Hepatocyte (in vitro differentiated cells): ENCODE measurements at regions not wholly inside any gene's neighbourhood (a gene's known extent, or its start where the extent isn't known, plus 50 kb on each side); places are given as distances from the start of the nearest gene placed in this dataset.
"Not testable (repeated sequence)": the region's sequence is repeated elsewhere in the genome, so short reads cannot be mapped to it uniquely, and the experiment has no call there.

Source experiments
- DNase-seq: peaks from one replicate; pipeline ENCODE4 v3.0.0-alpha.2; 2016; ENCODE audit warnings: low spot score
- H2AFZ ChIP-seq: fragments of 200-600 bp; sonication (generic); 2 replicates; pipeline ENCODE4 v1.6.0; 2016; ENCODE audit warnings: antibody characterized with exemption, mild to moderate bottlenecking
- H3K27ac ChIP-seq: fragments of 200-600 bp; sonication (generic); 2 replicates; pipeline ENCODE4 v1.5.1; 2016; ENCODE audit warnings: mild to moderate bottlenecking
- H3K27me3 ChIP-seq: fragments of 200-600 bp; sonication (generic); 2 replicates; pipeline ENCODE4 v1.6.1; 2016
- H3K36me3 ChIP-seq: fragments of 200-600 bp; sonication (generic); replicated peaks from 2 replicates; pipeline ENCODE4 v1.5.1; 2016; ENCODE audit warnings: low read depth; ENCODE audit not compliant: insufficient read depth
- H3K4me1 ChIP-seq: fragments of 200-600 bp; sonication (generic); 2 replicates; pipeline ENCODE4 v1.5.1; 2016; ENCODE audit warnings: mild to moderate bottlenecking, moderate library complexity; ENCODE audit not compliant: insufficient read depth
- H3K4me2 ChIP-seq: fragments of 200-600 bp; sonication (generic); 2 replicates; pipeline ENCODE4 v1.6.0; 2016
- H3K4me3 ChIP-seq: fragments of 200-600 bp; sonication (generic); 2 replicates; pipeline ENCODE4 v1.5.1; 2016; ENCODE audit warnings: mild to moderate bottlenecking
- H3K79me2 ChIP-seq: fragments of 200-600 bp; sonication (generic); 2 replicates; pipeline ENCODE4 v1.6.0; 2017; ENCODE audit warnings: mild to moderate bottlenecking
- H3K9me2 ChIP-seq: fragments of 200-600 bp; sonication (generic); replicated peaks from 2 replicates; pipeline ENCODE4 v1.6.0; 2017; ENCODE audit warnings: mild to moderate bottlenecking; ENCODE audit not compliant: insufficient read depth
- H3K9me3 ChIP-seq: fragments of 200-600 bp; sonication (generic); 2 replicates; pipeline ENCODE4 v1.5.1; 2016; ENCODE audit warnings: low read depth, mild to moderate bottlenecking
- H4K20me1 ChIP-seq: fragments of 200-600 bp; sonication (generic); 2 replicates; pipeline ENCODE4 v1.6.0; 2016; ENCODE audit warnings: mild to moderate bottlenecking; ENCODE audit not compliant: insufficient read depth, poor library complexity, severe bottlenecking
- EZH2 ChIP-seq: fragments of 200-600 bp; sonication (generic); IDR thresholded peaks from 2 replicates; pipeline ENCODE4 v1.6.1; 2016; ENCODE audit warnings: antibody characterized with exemption, mild to moderate bottlenecking, borderline replicate concordance
- EZH2phosphoT487 ChIP-seq: fragments of 200-600 bp; sonication (generic); IDR thresholded peaks from one replicate; pipeline ENCODE4 v1.6.1; 2018; ENCODE audit warnings: antibody characterized with exemption, mild to moderate bottlenecking, low read depth, moderate library complexity; ENCODE audit not compliant: unreplicated experiment, severe bottlenecking
- WGBS: methylation state at CpG from one replicate; pipeline ENCODE4 v1.1.6; 2016; ENCODE audit warnings: low lambda C conversion rate; ENCODE audit errors: missing lambda C conversion rate; 5-methylcytosine and 5-hydroxymethylcytosine counted together
- TF ChIP-seq, protein P1 (sequence below): fragments of 200-600 bp; sonication (generic); IDR thresholded peaks from 2 replicates; pipeline ENCODE4 v1.5.1; 2016; ENCODE audit warnings: antibody characterized with exemption, mild to moderate bottlenecking; ENCODE audit not compliant: poor library complexity

DNA sequence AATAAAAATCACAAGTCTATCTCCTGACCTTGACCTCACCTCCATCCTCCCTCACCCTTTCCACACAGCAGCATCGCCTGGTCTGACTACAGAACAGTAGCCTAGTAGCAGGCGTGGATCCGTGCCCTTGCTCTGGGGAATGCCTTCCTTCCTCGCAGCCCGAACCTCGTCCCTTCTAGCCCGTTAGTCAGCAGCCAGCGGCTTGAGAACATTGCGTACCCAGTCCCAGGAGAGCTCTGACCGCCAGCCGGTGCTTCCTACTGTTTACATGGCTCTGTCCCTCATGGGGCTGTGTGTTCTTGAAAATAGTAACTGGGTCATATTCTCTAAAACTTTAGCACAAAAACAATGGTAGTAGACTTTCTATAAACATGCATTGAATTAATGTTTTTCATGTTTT lies 682.7 kb upstream of the IGFBP3 start:
- H3K79me2 ChIP-seq = no peaks in the 10 kb centered on the region
- H3K27me3 ChIP-seq = no peaks in the 10 kb centered on the region
- peak; percentile 68 for DNase-seq
- H3K9me3 ChIP-seq = no peaks in the 10 kb centered on the region
- H3K36me3 ChIP-seq = no peaks in the 10 kb centered on the region
- peak overlapping the region; percentile 25 for H3K4me2 ChIP-seq
- TF ChIP-seq EZH2phosphoT487 (no peak), EZH2 (no peak)
- TF ChIP-seq, protein P1, sequence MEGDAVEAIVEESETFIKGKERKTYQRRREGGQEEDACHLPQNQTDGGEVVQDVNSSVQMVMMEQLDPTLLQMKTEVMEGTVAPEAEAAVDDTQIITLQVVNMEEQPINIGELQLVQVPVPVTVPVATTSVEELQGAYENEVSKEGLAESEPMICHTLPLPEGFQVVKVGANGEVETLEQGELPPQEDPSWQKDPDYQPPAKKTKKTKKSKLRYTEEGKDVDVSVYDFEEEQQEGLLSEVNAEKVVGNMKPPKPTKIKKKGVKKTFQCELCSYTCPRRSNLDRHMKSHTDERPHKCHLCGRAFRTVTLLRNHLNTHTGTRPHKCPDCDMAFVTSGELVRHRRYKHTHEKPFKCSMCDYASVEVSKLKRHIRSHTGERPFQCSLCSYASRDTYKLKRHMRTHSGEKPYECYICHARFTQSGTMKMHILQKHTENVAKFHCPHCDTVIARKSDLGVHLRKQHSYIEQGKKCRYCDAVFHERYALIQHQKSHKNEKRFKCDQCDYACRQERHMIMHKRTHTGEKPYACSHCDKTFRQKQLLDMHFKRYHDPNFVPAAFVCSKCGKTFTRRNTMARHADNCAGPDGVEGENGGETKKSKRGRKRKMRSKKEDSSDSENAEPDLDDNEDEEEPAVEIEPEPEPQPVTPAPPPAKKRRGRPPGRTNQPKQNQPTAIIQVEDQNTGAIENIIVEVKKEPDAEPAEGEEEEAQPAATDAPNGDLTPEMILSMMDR = no peak
- no peak overlapping the region for H2AFZ ChIP-seq
- no peaks in the 10 kb centered on the region for H3K9me2 ChIP-seq
- H3K4me3 ChIP-seq = no peak overlapping the region
- H4K20me1 ChIP-seq = no peaks in the 10 kb centered on the region
- H3K27ac ChIP-seq = peak overlapping the region; percentile 82
- peaks cover 23% of the 10 kb centered on the region for H3K4me1 ChIP-seq
- WGBS = 37% methylated on average over 11 of the region's 11 CpGs

DNA sequence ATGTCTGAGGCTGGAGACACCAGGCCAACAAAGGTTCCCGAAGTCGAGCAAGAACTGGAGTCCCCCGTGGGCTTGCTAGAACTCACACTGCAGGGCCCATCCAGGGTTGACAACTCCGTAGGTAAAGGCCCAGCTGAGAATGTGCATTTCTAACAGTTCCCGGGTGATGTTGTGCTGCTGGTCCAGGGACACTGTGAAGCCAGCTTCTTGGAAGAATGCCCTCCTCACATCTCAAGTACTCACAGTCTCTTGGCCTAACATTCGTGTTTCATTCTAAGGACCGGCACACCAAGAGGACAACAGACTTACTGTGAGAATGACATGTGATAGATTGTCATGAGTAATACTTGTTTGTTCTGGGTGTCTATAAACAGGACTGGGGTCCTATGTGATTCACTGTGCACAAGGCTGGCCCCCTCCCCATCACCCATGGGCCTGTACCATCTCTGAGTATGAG lies 682.3 kb upstream of the IGFBP3 start:
- Histone ChIP-seq H3K9me2 (no peaks in the 10 kb centered on the region), H3K79me2 (no peaks in the 10 kb centered on the region), H2AFZ (no peak overlapping the region), H3K36me3 (no peaks in the 10 kb centered on the region), H3K9me3 (no peaks in the 10 kb centered on the region), H3K4me3 (no peak overlapping the region), H3K27me3 (no peaks in the 10 kb centered on the region), H3K4me2 (peak overlapping the region; percentile 25), H3K27ac (peak overlapping the region; percentile 82), H4K20me1 (no peaks in the 10 kb centered on the region), H3K4me1 (peaks cover 23% of the 10 kb centered on the region)
- TF ChIP-seq EZH2phosphoT487 (no peak), EZH2 (no peak)
- TF ChIP-seq, protein P1 = no peak
- 89% methylated on average over 7 of the region's 7 CpGs for WGBS
- DNase-seq = no peak

DNA sequence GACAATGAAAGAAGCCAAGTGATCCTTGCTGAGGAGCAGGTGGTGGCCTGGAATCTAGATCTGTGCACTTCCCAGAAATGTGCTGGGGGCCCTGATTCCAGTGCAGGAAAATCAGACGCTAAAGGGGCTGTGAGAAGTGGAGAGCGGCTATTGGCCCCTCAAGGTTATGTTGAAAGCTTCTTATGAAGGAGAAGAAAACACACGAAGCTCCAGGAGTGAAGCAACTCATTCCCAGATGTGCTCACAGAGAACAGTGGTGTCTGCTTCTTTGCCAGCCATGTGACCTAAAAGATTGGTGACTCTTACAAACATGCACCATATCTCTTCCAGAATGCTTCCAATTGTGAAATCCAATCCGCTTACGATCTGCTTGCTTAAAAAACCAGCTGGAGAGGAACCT lies 679.3 kb upstream of the IGFBP3 start:
- Histone ChIP-seq H4K20me1 (no peaks in the 10 kb centered on the region), H3K4me2 (no peak overlapping the region), H3K4me3 (no peak overlapping the region), H3K36me3 (no peaks in the 10 kb centered on the region), H3K79me2 (no peaks in the 10 kb centered on the region), H2AFZ (no peak overlapping the region), H3K9me2 (no peaks in the 10 kb centered on the region), H3K9me3 (no peaks in the 10 kb centered on the region), H3K27ac (peak overlapping the region; percentile 83), H3K27me3 (no peaks in the 10 kb centered on the region), H3K4me1 (peaks cover 23% of the 10 kb centered on the region)
- WGBS = 78% methylated on average over 5 of the region's 5 CpGs
- TF ChIP-seq EZH2phosphoT487 = no peak
- TF ChIP-seq, protein P1 = no peak
- no peak for TF ChIP-seq EZH2
- DNase-seq = peak; percentile 37

DNA sequence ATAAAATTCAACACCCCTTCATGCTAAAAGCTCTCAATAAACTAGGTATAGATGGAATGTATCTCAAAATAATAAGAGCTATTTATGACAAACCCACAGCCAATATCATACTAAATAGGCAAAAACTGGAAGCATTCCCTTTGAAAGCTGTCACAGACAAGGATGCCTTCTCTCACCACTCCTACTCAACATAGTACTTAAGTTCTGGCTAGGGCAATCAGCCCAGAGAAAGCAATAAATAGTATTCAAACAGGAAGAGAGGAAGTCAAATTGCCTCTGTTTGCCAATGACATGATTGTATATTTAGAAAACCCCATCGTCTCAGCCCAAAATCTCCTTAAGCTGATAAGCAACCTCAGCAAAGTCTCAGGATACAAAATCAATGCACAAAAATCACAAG lies 673.8 kb upstream of the IGFBP3 start:
- not testable (repeated sequence) for H3K9me3 ChIP-seq, H3K4me3 ChIP-seq, H3K4me2 ChIP-seq, DNase-seq, H2AFZ ChIP-seq, H3K9me2 ChIP-seq, H3K36me3 ChIP-seq, H3K27ac ChIP-seq, H4K20me1 ChIP-seq, H3K27me3 ChIP-seq, H3K79me2 ChIP-seq
- H3K4me1 ChIP-seq = peaks cover 13% of the 10 kb centered on the region
- 50% methylated on average over 1 of the region's 1 CpG for WGBS

DNA sequence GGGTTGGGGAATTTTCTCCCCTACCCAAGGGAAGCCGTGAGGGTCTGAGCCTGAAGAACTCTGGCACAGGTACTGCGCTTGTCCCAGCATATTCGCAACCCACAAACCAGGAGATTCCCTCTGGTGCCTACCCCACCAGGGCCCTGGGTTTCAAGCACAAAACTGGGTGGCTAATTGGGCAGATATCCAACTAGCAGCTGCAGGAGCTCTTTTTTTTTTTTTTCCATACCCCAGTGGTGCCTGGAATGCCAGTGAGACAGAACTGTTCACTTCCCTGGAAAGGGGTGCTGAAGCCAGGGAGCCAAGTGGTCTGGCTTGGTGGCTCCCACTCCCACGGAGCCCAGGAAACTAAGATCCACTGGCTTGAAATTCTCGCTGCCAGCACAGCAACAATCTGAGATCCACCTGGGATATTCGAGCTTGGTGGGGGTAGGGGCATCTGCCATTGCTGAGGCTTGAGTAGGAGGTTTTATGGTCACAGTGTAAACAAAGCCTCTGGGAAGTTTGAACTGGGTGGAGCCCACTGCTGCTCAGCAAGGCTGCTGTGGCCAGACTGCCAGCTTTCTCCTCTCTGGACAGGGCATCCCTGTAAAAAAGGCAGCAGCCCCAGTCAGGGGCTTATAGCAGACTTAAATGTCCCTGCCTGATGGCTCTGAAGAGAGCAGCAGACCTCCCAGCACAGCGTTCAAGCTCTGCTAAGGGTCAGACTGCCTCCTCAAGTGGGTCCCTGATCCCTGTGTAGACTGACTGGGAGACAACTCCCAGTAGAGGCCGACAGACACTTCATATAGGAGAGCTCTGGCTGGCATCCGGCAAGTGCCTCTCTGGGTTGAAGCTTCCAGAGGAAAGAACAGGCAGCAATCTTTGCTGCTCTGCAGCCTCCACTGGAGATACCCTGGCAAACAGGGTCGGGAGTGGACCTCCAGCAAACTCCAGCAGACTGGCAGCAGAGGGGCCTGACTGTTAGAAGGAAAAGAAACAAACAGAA lies 670.1 kb upstream of the IGFBP3 start:
- Histone ChIP-seq H3K4me2 (peak overlapping the region; percentile 43), H3K27ac (peak overlapping the region; percentile 88), H2AFZ (peak overlapping the region; percentile 51), H3K4me1 (peaks cover 13% of the 10 kb centered on the region)
- not testable (repeated sequence) for H3K9me3 ChIP-seq, H3K36me3 ChIP-seq, H4K20me1 ChIP-seq, H3K4me3 ChIP-seq, H3K27me3 ChIP-seq, H3K9me2 ChIP-seq, H3K79me2 ChIP-seq
- DNase-seq = peak; percentile 61
- 63% methylated on average over 10 of the region's 10 CpGs for WGBS
